ENCODE measurements at regions not wholly inside any gene's neighbourhood (a gene's known extent, or its start where the extent isn't known, plus 50 kb on each side); places are given as distances from the start of the nearest gene placed in this dataset.
"Not testable (repeated sequence)": the region's sequence is repeated elsewhere in the genome, so short reads cannot be mapped to it uniquely, and the experiment has no call there.

DNA sequence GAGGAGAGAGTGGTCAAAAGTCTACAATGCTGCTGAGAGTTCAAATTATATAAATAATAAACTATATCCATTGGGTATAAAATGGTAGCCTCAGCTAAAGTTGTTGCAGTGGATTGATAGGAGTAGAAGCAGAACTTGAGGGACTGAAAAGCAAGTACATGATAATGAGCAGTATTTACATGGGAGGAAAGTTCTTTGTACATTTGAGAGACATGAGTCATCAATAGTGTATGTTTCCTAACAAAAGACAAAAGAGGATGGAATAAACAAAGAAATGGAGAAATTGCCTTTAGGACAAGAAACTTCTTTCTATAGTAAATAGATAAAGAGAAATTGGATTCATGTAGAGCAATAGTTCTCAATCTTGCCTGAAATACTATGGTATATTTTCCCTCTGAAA is 110.0 kb upstream of the PLSCR5 start:
- no peak for DNase-seq (ENCODE audit: extremely low spot score)
- CTCF ChIA-PET, result no interaction called here
- TF ChIP-seq NFRKB (IDR thresholded peaks at IDR 0.05) (no peak), CTBP1 (IDR thresholded peaks at IDR 0.05; ENCODE audit: borderline replicate concordance) (no peak), ZNF384 (IDR thresholded peaks at IDR 0.05) (no peak), LEF1 (IDR thresholded peaks at IDR 0.05; ENCODE audit: borderline replicate concordance) (no peak), ELF4 (IDR thresholded peaks at IDR 0.05) (no peak), FOXA1 (IDR thresholded peaks at IDR 0.05) (no peak)
- POLR2A ChIA-PET, result no interaction called here

- CTCF ChIA-PET, result no interaction called here
- DNase-seq (ENCODE audit: extremely low spot score), result no peak
- POLR2A ChIA-PET, result no interaction called here
- TF ChIP-seq FOXA1 (IDR thresholded peaks at IDR 0.05), result no peak
- no peak for TF ChIP-seq LEF1 (IDR thresholded peaks at IDR 0.05; ENCODE audit: borderline replicate concordance)
- no peak for TF ChIP-seq ARNT (IDR thresholded peaks at IDR 0.05)
- TF ChIP-seq, protein P1, sequence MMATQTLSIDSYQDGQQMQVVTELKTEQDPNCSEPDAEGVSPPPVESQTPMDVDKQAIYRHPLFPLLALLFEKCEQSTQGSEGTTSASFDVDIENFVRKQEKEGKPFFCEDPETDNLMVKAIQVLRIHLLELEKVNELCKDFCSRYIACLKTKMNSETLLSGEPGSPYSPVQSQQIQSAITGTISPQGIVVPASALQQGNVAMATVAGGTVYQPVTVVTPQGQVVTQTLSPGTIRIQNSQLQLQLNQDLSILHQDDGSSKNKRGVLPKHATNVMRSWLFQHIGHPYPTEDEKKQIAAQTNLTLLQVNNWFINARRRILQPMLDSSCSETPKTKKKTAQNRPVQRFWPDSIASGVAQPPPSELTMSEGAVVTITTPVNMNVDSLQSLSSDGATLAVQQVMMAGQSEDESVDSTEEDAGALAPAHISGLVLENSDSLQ (IDR thresholded peaks at IDR 0.05), result no peak
- no peak for TF ChIP-seq SUZ12 (IDR thresholded peaks at IDR 0.05)
- no peak for TF ChIP-seq HDGF (IDR thresholded peaks at IDR 0.05; ENCODE audit: borderline replicate concordance)
- TF ChIP-seq BHLHE40 (IDR thresholded peaks at IDR 0.05; ENCODE audit: borderline replicate concordance), result no peak
- no peak for TF ChIP-seq SP1 (IDR thresholded peaks at IDR 0.05)
- no peak for TF ChIP-seq NFRKB (IDR thresholded peaks at IDR 0.05)
- no peak for TF ChIP-seq ZNF384 (IDR thresholded peaks at IDR 0.05)
- no peak for TF ChIP-seq FOXM1 (IDR thresholded peaks at IDR 0.05; ENCODE audit: borderline replicate concordance)
- no peak for TF ChIP-seq L3MBTL2 (conservative IDR thresholded peaks at IDR 0.05)
- TF ChIP-seq CTBP1 (IDR thresholded peaks at IDR 0.05; ENCODE audit: borderline replicate concordance), result no peak
- TF ChIP-seq TARDBP (IDR thresholded peaks at IDR 0.05), result no peak
- no peak for TF ChIP-seq FOXK2 (IDR thresholded peaks at IDR 0.05)
- TF ChIP-seq ELF4 (IDR thresholded peaks at IDR 0.05), result no peak
Measured at GRCh38 chr3:146712806-146713205, 107.7 kb upstream of the PLSCR5 start.

DNA sequence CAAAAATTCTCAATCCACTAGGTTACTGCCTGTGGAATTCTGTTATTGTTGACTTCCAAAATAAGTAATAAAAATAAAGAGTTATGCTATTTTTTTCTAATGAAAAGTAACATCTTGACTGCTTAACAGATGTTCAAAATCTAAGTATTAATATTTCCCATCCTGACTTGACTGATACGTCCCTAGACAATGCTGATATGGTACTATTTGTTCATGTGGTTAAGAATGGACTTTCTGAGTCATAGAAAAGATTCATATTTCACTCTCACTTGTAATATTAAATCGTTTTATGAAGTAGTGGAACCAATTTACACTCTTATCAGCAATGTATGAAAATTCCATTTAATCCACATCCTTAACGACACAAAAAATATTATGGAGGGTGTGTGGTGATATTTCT is 104.8 kb upstream of the PLSCR5 start:
- ChIA-PET POLR2A (no interaction called here), CTCF (interaction anchor here (0.6 kb wide), 1 partner anchor 9 kb away, joined by 3 read pairs; no protein-coding TSS in a partner anchor)
- TF ChIP-seq CTBP1 (IDR thresholded peaks at IDR 0.05; ENCODE audit: borderline replicate concordance), result no peak
- no peak for TF ChIP-seq ELF4 (IDR thresholded peaks at IDR 0.05)
- no peak for TF ChIP-seq FOXM1 (IDR thresholded peaks at IDR 0.05; ENCODE audit: borderline replicate concordance)
- TF ChIP-seq TARDBP (IDR thresholded peaks at IDR 0.05), result no peak
- no peak for TF ChIP-seq ZNF384 (IDR thresholded peaks at IDR 0.05)
- no peak for TF ChIP-seq SUZ12 (IDR thresholded peaks at IDR 0.05)
- no peak for TF ChIP-seq ARNT (IDR thresholded peaks at IDR 0.05)
- TF ChIP-seq BHLHE40 (IDR thresholded peaks at IDR 0.05; ENCODE audit: borderline replicate concordance), result no peak
- TF ChIP-seq SP1 (IDR thresholded peaks at IDR 0.05), result no peak
- no peak for TF ChIP-seq NFRKB (IDR thresholded peaks at IDR 0.05)
- no peak for TF ChIP-seq LEF1 (IDR thresholded peaks at IDR 0.05; ENCODE audit: borderline replicate concordance)
- no peak for TF ChIP-seq L3MBTL2 (conservative IDR thresholded peaks at IDR 0.05)
- TF ChIP-seq HDGF (IDR thresholded peaks at IDR 0.05; ENCODE audit: borderline replicate concordance), result no peak
- no peak for TF ChIP-seq FOXK2 (IDR thresholded peaks at IDR 0.05)
- TF ChIP-seq, protein P1 (IDR thresholded peaks at IDR 0.05), result no peak
- TF ChIP-seq FOXA1 (IDR thresholded peaks at IDR 0.05), result no peak
- DNase-seq (ENCODE audit: extremely low spot score), result no peak

DNA sequence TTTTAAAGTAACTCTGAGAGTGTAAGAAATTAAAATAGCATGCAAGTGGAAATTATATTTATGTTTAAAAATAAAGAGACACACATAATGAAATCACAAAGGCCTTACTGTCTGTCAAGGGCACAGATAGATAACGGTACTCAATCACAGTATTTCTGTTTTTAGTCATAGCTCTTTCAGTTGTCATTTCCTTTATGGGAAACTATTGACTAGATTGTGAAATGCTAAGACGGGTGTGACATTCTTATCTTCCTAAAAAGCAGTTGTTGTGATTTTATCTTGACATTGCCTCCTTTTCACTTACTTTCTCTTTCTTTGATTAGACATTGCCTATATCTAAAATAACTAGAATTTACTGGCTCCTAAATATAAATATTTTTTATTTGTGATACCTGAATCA is 100.1 kb upstream of the PLSCR5 start:
- ChIA-PET POLR2A (no interaction called here), CTCF (no interaction called here)
- DNase-seq (ENCODE audit: extremely low spot score), result no peak
- no peak for TF ChIP-seq FOXK2 (IDR thresholded peaks at IDR 0.05)
- no peak for TF ChIP-seq SUZ12 (IDR thresholded peaks at IDR 0.05)
- no peak for TF ChIP-seq BHLHE40 (IDR thresholded peaks at IDR 0.05; ENCODE audit: borderline replicate concordance)
- TF ChIP-seq CTBP1 (IDR thresholded peaks at IDR 0.05; ENCODE audit: borderline replicate concordance), result no peak
- TF ChIP-seq NFRKB (IDR thresholded peaks at IDR 0.05), result no peak
- no peak for TF ChIP-seq TARDBP (IDR thresholded peaks at IDR 0.05)
- no peak for TF ChIP-seq ZNF384 (IDR thresholded peaks at IDR 0.05)
- TF ChIP-seq ELF4 (IDR thresholded peaks at IDR 0.05), result no peak
- TF ChIP-seq SP1 (IDR thresholded peaks at IDR 0.05), result no peak
- TF ChIP-seq HDGF (IDR thresholded peaks at IDR 0.05; ENCODE audit: borderline replicate concordance), result no peak
- TF ChIP-seq, protein P1 (IDR thresholded peaks at IDR 0.05), result no peak
- TF ChIP-seq ARNT (IDR thresholded peaks at IDR 0.05), result no peak
- TF ChIP-seq LEF1 (IDR thresholded peaks at IDR 0.05; ENCODE audit: borderline replicate concordance), result no peak
- TF ChIP-seq FOXA1 (IDR thresholded peaks at IDR 0.05), result no peak
- TF ChIP-seq L3MBTL2 (conservative IDR thresholded peaks at IDR 0.05), result no peak
- TF ChIP-seq FOXM1 (IDR thresholded peaks at IDR 0.05; ENCODE audit: borderline replicate concordance), result no peak

- TF ChIP-seq L3MBTL2 (conservative IDR thresholded peaks at IDR 0.05) (no peak), LEF1 (IDR thresholded peaks at IDR 0.05; ENCODE audit: borderline replicate concordance) (no peak), NFRKB (IDR thresholded peaks at IDR 0.05) (no peak), FOXM1 (IDR thresholded peaks at IDR 0.05; ENCODE audit: borderline replicate concordance) (no peak), ELF4 (IDR thresholded peaks at IDR 0.05) (no peak), HDGF (IDR thresholded peaks at IDR 0.05; ENCODE audit: borderline replicate concordance) (no peak)
- POLR2A ChIA-PET, result no interaction called here
- DNase-seq (ENCODE audit: extremely low spot score), result no peak
- CTCF ChIA-PET, result no interaction called here
Measured at GRCh38 chr3:146702237-146702636, 97.1 kb upstream of the PLSCR5 start.

GRCh38 chr3:146701246-146701645 is 96.1 kb upstream of the PLSCR5 start:
- TF ChIP-seq, protein P1 (IDR thresholded peaks at IDR 0.05), result no peak
- TF ChIP-seq NFRKB (IDR thresholded peaks at IDR 0.05), result no peak
- no peak for TF ChIP-seq ZNF384 (IDR thresholded peaks at IDR 0.05)
- no peak for TF ChIP-seq LEF1 (IDR thresholded peaks at IDR 0.05; ENCODE audit: borderline replicate concordance)
- TF ChIP-seq TARDBP (IDR thresholded peaks at IDR 0.05), result no peak
- no peak for TF ChIP-seq L3MBTL2 (conservative IDR thresholded peaks at IDR 0.05)
- no peak for TF ChIP-seq FOXM1 (IDR thresholded peaks at IDR 0.05; ENCODE audit: borderline replicate concordance)
- no peak for TF ChIP-seq CTBP1 (IDR thresholded peaks at IDR 0.05; ENCODE audit: borderline replicate concordance)
- TF ChIP-seq ARNT (IDR thresholded peaks at IDR 0.05), result no peak
- TF ChIP-seq SUZ12 (IDR thresholded peaks at IDR 0.05), result no peak
- no peak for TF ChIP-seq SP1 (IDR thresholded peaks at IDR 0.05)
- TF ChIP-seq BHLHE40 (IDR thresholded peaks at IDR 0.05; ENCODE audit: borderline replicate concordance), result no peak
- no peak for TF ChIP-seq FOXK2 (IDR thresholded peaks at IDR 0.05)
- no peak for TF ChIP-seq FOXA1 (IDR thresholded peaks at IDR 0.05)
- CTCF ChIA-PET, result no interaction called here
- POLR2A ChIA-PET, result no interaction called here

GRCh38 chr3:146700025-146700424 is 94.9 kb upstream of the PLSCR5 start:
- POLR2A ChIA-PET; DNase-seq (ENCODE audit: extremely low spot score); CTCF ChIA-PET: not testable (repeated sequence)

More at GRCh38 chr3:146701246-146701645, 96.1 kb upstream of the PLSCR5 start:
- no peak for DNase-seq (ENCODE audit: extremely low spot score)

All from HEK293T (cell line).